ENCODE measurements at regions not wholly inside any gene's neighbourhood (a gene's known extent, or its start where the extent isn't known, plus 50 kb on each side); places are given as distances from the start of the nearest gene placed in this dataset.
"Not testable (repeated sequence)": the region's sequence is repeated elsewhere in the genome, so short reads cannot be mapped to it uniquely, and the experiment has no call there.

GRCh38 chr2:198270157-198270556 is 465.8 kb downstream of the PLCL1 start:
- H3K79me1 ChIP-seq (ENCODE audit: low read length); H3K79me2 ChIP-seq (ENCODE audit: control insufficient read depth, insufficient read depth, low read length); H4K5ac ChIP-seq (ENCODE audit: low read length); H3K4me3 ChIP-seq (ENCODE audit: low read length); H3K4ac ChIP-seq (ENCODE audit: low read depth, low read length); H2AK5ac ChIP-seq (ENCODE audit: low read length); H3K27ac ChIP-seq (ENCODE audit: low read depth, low read length); H3K9ac ChIP-seq (ENCODE audit: low read length); H3K23ac ChIP-seq (ENCODE audit: low read length); H4K8ac ChIP-seq (ENCODE audit: low read depth, low read length); H3K4me2 ChIP-seq (ENCODE audit: low read length); H2BK5ac ChIP-seq (ENCODE audit: low read length); H3K4me1 ChIP-seq (ENCODE audit: control insufficient read depth, low read depth, low read length); H3K18ac ChIP-seq (ENCODE audit: low read length); H3K36me3 ChIP-seq (ENCODE audit: control insufficient read depth, insufficient read depth, low read length); H3K27me3 ChIP-seq (ENCODE audit: insufficient read depth, low read length, poor library complexity); DNase-seq; H3K56ac ChIP-seq (ENCODE audit: low read length); H2BK15ac ChIP-seq (replicated peaks; ENCODE audit: low read depth); H2BK120ac ChIP-seq (ENCODE audit: low read depth, low read length): not testable (repeated sequence)
- WGBS (ENCODE audit: extremely low coverage, insufficient coverage, low lambda C conversion rate): no CpG with 5 or more reads among the region's 2 CpGs

DNA sequence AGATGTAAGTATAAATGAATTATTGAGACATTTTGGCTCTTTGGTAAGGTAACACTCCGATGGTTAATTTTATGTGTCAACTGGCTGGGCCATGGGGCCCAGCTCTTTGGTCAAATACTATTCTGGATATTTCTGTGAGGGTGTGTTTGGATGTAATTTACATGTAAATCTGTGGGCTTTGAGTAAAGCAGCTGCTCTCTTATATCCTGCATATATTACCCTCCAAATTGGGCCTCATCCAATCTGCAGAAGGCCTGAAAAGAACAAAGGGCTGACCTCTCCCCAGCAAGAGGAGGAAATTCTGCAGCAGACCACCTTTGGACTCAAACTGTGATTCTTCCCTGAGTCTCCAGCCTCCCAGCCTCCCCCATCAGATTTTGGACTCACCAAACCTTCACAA is 464.1 kb downstream of the PLCL1 start:
- no CpG with 5 or more reads among the region's 1 CpG for WGBS (ENCODE audit: extremely low coverage, insufficient coverage, low lambda C conversion rate)

DNA sequence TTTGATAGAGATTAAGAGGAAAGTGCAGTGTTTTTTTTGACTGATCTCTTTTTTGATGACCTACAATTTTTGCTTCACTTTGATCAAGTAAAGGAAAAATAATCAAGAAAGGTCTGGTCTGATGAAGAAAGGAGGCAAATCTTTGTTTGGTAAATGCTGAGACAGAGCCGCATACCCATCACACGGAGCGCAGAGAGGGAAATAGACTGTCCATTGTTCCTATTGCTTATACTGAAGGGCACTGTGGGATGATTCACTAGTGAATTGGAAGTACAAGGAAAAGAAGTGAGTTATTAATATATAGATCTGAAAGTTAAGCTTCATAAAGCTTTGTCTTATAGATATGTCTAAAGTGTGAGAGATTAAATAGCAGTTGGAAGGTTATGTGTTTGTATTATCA is 455.1 kb downstream of the PLCL1 start:
- Histone ChIP-seq H3K79me1 (ENCODE audit: low read length) (no peaks in the 10 kb centered on the region), H3K27me3 (ENCODE audit: insufficient read depth, low read length, poor library complexity) (no peaks in the 10 kb centered on the region), H3K18ac (ENCODE audit: low read length) (no peak overlapping the region), H2BK120ac (ENCODE audit: low read depth, low read length) (no peak overlapping the region), H3K9ac (ENCODE audit: low read length) (no peak overlapping the region), H3K4me3 (ENCODE audit: low read length) (no peak overlapping the region), H3K27ac (ENCODE audit: low read depth, low read length) (no peak overlapping the region), H3K79me2 (ENCODE audit: control insufficient read depth, insufficient read depth, low read length) (no peaks in the 10 kb centered on the region), H3K4ac (ENCODE audit: low read depth, low read length) (no peak overlapping the region), H3K23ac (ENCODE audit: low read length) (no peak overlapping the region), H3K56ac (ENCODE audit: low read length) (no peak overlapping the region), H3K4me2 (ENCODE audit: low read length) (no peak overlapping the region), H4K8ac (ENCODE audit: low read depth, low read length) (no peak overlapping the region), H3K36me3 (ENCODE audit: control insufficient read depth, insufficient read depth, low read length) (no peaks in the 10 kb centered on the region), H4K5ac (ENCODE audit: low read length) (no peak overlapping the region), H2BK5ac (ENCODE audit: low read length) (no peak overlapping the region), H2AK5ac (ENCODE audit: low read length) (no peak overlapping the region), H2BK15ac (replicated peaks; ENCODE audit: low read depth) (no peak overlapping the region), H3K4me1 (ENCODE audit: control insufficient read depth, low read depth, low read length) (no peaks in the 10 kb centered on the region)
- WGBS (ENCODE audit: extremely low coverage, insufficient coverage, low lambda C conversion rate): no CpG with 5 or more reads among the region's 3 CpGs
- DNase-seq: no peak

More for the DNA sequence above, 464.1 kb downstream of the PLCL1 start:
- Histone ChIP-seq H3K23ac (ENCODE audit: low read length) (no peak overlapping the region), H3K79me1 (ENCODE audit: low read length) (no peaks in the 10 kb centered on the region), H2AK5ac (ENCODE audit: low read length) (no peak overlapping the region), H3K18ac (ENCODE audit: low read length) (no peak overlapping the region), H2BK120ac (ENCODE audit: low read depth, low read length) (no peak overlapping the region), H3K4me1 (ENCODE audit: control insufficient read depth, low read depth, low read length) (no peaks in the 10 kb centered on the region), H3K56ac (ENCODE audit: low read length) (no peak overlapping the region), H3K9ac (ENCODE audit: low read length) (no peak overlapping the region), H3K27ac (ENCODE audit: low read depth, low read length) (no peak overlapping the region), H3K27me3 (ENCODE audit: insufficient read depth, low read length, poor library complexity) (no peaks in the 10 kb centered on the region), H3K4ac (ENCODE audit: low read depth, low read length) (no peak overlapping the region), H3K4me2 (ENCODE audit: low read length) (no peak overlapping the region), H2BK15ac (replicated peaks; ENCODE audit: low read depth) (no peak overlapping the region), H4K5ac (ENCODE audit: low read length) (no peak overlapping the region), H4K8ac (ENCODE audit: low read depth, low read length) (no peak overlapping the region), H2BK5ac (ENCODE audit: low read length) (no peak overlapping the region), H3K36me3 (ENCODE audit: control insufficient read depth, insufficient read depth, low read length) (no peaks in the 10 kb centered on the region), H3K79me2 (ENCODE audit: control insufficient read depth, insufficient read depth, low read length) (no peaks in the 10 kb centered on the region), H3K4me3 (ENCODE audit: low read length) (no peak overlapping the region)
- DNase-seq: no peak

DNA sequence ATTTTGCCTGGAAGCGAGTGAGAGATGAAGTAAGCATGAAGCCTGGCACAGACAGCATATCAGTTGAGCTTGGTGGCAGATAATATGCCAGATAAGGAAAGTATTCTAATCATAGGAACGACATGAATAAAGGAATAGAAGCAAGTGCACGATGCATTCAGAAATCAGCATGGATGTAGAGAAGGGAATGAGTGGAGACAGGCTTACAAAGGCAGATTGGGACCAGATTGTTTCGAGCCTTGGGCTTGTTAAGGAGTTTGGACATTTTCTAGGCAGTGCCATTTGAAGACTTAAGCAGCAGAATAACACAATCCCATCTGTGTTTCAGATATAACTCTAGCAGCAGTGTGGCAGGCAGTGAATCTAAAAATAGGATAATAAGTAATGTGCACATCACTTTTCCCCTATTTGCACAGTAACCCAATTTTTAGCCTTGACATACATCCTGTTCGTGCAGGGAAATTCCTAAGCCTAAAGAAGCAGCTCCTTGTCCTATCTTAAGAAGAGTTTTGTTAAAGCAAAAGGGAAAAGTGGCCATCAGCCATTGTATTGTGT is 450.2 kb downstream of the PLCL1 start:
- Histone ChIP-seq H2BK5ac (ENCODE audit: low read length) (no peak overlapping the region), H3K9ac (ENCODE audit: low read length) (no peak overlapping the region), H3K4me1 (ENCODE audit: control insufficient read depth, low read depth, low read length) (no peaks in the 10 kb centered on the region), H3K4me2 (ENCODE audit: low read length) (no peak overlapping the region), H2AK5ac (ENCODE audit: low read length) (no peak overlapping the region), H2BK120ac (ENCODE audit: low read depth, low read length) (no peak overlapping the region), H3K18ac (ENCODE audit: low read length) (no peak overlapping the region), H3K79me1 (ENCODE audit: low read length) (no peaks in the 10 kb centered on the region), H3K4ac (ENCODE audit: low read depth, low read length) (no peak overlapping the region), H3K36me3 (ENCODE audit: control insufficient read depth, insufficient read depth, low read length) (no peaks in the 10 kb centered on the region), H4K5ac (ENCODE audit: low read length) (no peak overlapping the region), H4K8ac (ENCODE audit: low read depth, low read length) (no peak overlapping the region), H2BK15ac (replicated peaks; ENCODE audit: low read depth) (no peak overlapping the region), H3K56ac (ENCODE audit: low read length) (no peak overlapping the region), H3K79me2 (ENCODE audit: control insufficient read depth, insufficient read depth, low read length) (no peaks in the 10 kb centered on the region), H3K27me3 (ENCODE audit: insufficient read depth, low read length, poor library complexity) (no peaks in the 10 kb centered on the region), H3K23ac (ENCODE audit: low read length) (no peak overlapping the region), H3K4me3 (ENCODE audit: low read length) (no peak overlapping the region), H3K27ac (ENCODE audit: low read depth, low read length) (no peak overlapping the region)
- no peak for DNase-seq
- no CpG with 5 or more reads among the region's 5 CpGs for WGBS (ENCODE audit: extremely low coverage, insufficient coverage, low lambda C conversion rate)

- no peak overlapping the region for H3K27ac ChIP-seq (ENCODE audit: low read depth, low read length)
- no peaks in the 10 kb centered on the region for H3K36me3 ChIP-seq (ENCODE audit: control insufficient read depth, insufficient read depth, low read length)
- no peak for DNase-seq
- H3K9ac ChIP-seq (ENCODE audit: low read length): no peak overlapping the region
- H2AK5ac ChIP-seq (ENCODE audit: low read length): no peak overlapping the region
- no peak overlapping the region for H2BK120ac ChIP-seq (ENCODE audit: low read depth, low read length)
- no peaks in the 10 kb centered on the region for H3K79me2 ChIP-seq (ENCODE audit: control insufficient read depth, insufficient read depth, low read length)
- no peaks in the 10 kb centered on the region for H3K79me1 ChIP-seq (ENCODE audit: low read length)
- no peak overlapping the region for H2BK15ac ChIP-seq (replicated peaks; ENCODE audit: low read depth)
- no peak overlapping the region for H3K18ac ChIP-seq (ENCODE audit: low read length)
- H3K4ac ChIP-seq (ENCODE audit: low read depth, low read length): no peak overlapping the region
- no peaks in the 10 kb centered on the region for H3K27me3 ChIP-seq (ENCODE audit: insufficient read depth, low read length, poor library complexity)
- H4K5ac ChIP-seq (ENCODE audit: low read length): no peak overlapping the region
- H3K4me1 ChIP-seq (ENCODE audit: control insufficient read depth, low read depth, low read length): no peaks in the 10 kb centered on the region
- no peak overlapping the region for H4K8ac ChIP-seq (ENCODE audit: low read depth, low read length)
- no peak overlapping the region for H3K4me3 ChIP-seq (ENCODE audit: low read length)
- H3K4me2 ChIP-seq (ENCODE audit: low read length): no peak overlapping the region
- no peak overlapping the region for H2BK5ac ChIP-seq (ENCODE audit: low read length)
- H3K23ac ChIP-seq (ENCODE audit: low read length): no peak overlapping the region
- H3K56ac ChIP-seq (ENCODE audit: low read length): no peak overlapping the region
Observed at GRCh38 chr2:198253995-198254394, 449.6 kb downstream of the PLCL1 start.

GRCh38 chr2:198252472-198252871 is 448.1 kb downstream of the PLCL1 start:
- Histone ChIP-seq H3K4me1 (ENCODE audit: control insufficient read depth, low read depth, low read length) (no peaks in the 10 kb centered on the region), H3K23ac (ENCODE audit: low read length) (no peak overlapping the region), H3K79me2 (ENCODE audit: control insufficient read depth, insufficient read depth, low read length) (no peaks in the 10 kb centered on the region), H4K5ac (ENCODE audit: low read length) (no peak overlapping the region), H3K4me3 (ENCODE audit: low read length) (no peak overlapping the region), H2AK5ac (ENCODE audit: low read length) (no peak overlapping the region), H3K4me2 (ENCODE audit: low read length) (no peak overlapping the region), H3K27me3 (ENCODE audit: insufficient read depth, low read length, poor library complexity) (no peaks in the 10 kb centered on the region), H2BK5ac (ENCODE audit: low read length) (no peak overlapping the region), H3K9ac (ENCODE audit: low read length) (no peak overlapping the region), H3K79me1 (ENCODE audit: low read length) (no peaks in the 10 kb centered on the region), H3K4ac (ENCODE audit: low read depth, low read length) (no peak overlapping the region), H3K56ac (ENCODE audit: low read length) (no peak overlapping the region), H3K18ac (ENCODE audit: low read length) (no peak overlapping the region), H4K8ac (ENCODE audit: low read depth, low read length) (no peak overlapping the region), H3K27ac (ENCODE audit: low read depth, low read length) (no peak overlapping the region), H3K36me3 (ENCODE audit: control insufficient read depth, insufficient read depth, low read length) (no peaks in the 10 kb centered on the region), H2BK120ac (ENCODE audit: low read depth, low read length) (no peak overlapping the region), H2BK15ac (replicated peaks; ENCODE audit: low read depth) (no peak overlapping the region)
- WGBS (ENCODE audit: extremely low coverage, insufficient coverage, low lambda C conversion rate): no CpG with 5 or more reads among the region's 1 CpG
- no peak for DNase-seq
